ENCODE measurements at regions not wholly inside any gene's neighbourhood (a gene's known extent, or its start where the extent isn't known, plus 50 kb on each side); places are given as distances from the start of the nearest gene placed in this dataset.

GRCh38 chr6:44041461-44042260, 85.6 kb downstream of the MRPL14 start (continued):
- TF ChIP-seq BRF2 (IDR thresholded peaks at IDR 0.05; ENCODE audit: borderline replicate concordance, insufficient read depth, insufficient read length) (no peak), MTA1 (IDR thresholded peaks at IDR 0.05; ENCODE audit: borderline replicate concordance) (no peak; the same call in 1 of the 2 replicates), ZNF511 (CRISPR knock-in tag; IDR thresholded peaks at IDR 0.05) (no peak; the same call in none of the 2 replicates), TAF15 (IDR thresholded peaks at IDR 0.05; ENCODE audit: low read depth, low read length) (no peak), SMAD1 (IDR thresholded peaks at IDR 0.05; ENCODE audit: low read depth, low read length, partially characterized antibody) (no peak), MYC (IDR thresholded peaks at IDR 0.05; ENCODE audit: low read depth, low read length) (peak; percentile 53; the same call in 1 of the 2 replicates), MYC (CRISPR knock-in tag; IDR thresholded peaks at IDR 0.05; ENCODE audit: borderline replicate concordance, low read depth) (peak; percentile 72; the same call in 1 of the 2 replicates), ZNF696 (CRISPR knock-in tag; conservative IDR thresholded peaks at IDR 0.05) (no peak), ID3 (CRISPR knock-in tag; IDR thresholded peaks at IDR 0.05) (no peak), ID3 (tag; IDR thresholded peaks at IDR 0.05) (peak; percentile 79), GTF2E2 (tag; IDR thresholded peaks at IDR 0.05) (peak; percentile 80; the same call in 1 of the 2 replicates), SETDB1 (IDR thresholded peaks at IDR 0.05; ENCODE audit: low read length) (no peak), CREB3 (tag; conservative IDR thresholded peaks at IDR 0.05; ENCODE audit: low read depth) (peak; percentile 88), REST (IDR thresholded peaks at IDR 0.05; ENCODE audit: borderline replicate concordance) (peak; percentile 35; the same call in 1 of the 2 replicates), REST (CRISPR knock-in tag; IDR thresholded peaks at IDR 0.05; ENCODE audit: low read depth) (no peak), ILK (tag; IDR thresholded peaks at IDR 0.05; ENCODE audit: borderline replicate concordance, low read depth) (no peak)

Measured in K562 (cell line).